ENCODE measurements at regions not wholly inside any gene's neighbourhood (a gene's known extent, or its start where the extent isn't known, plus 50 kb on each side); places are given as distances from the start of the nearest gene placed in this dataset.

GRCh38 chr13:109332506-109333499, 453.6 kb downstream of the IRS2 start:
- TF ChIP-seq CTCF (IDR thresholded peaks at IDR 0.05; ENCODE audit: borderline replicate concordance, extremely low read depth, low read length, poor library complexity, severe bottlenecking) (no peak), EZH2 (IDR thresholded peaks at IDR 0.05; ENCODE audit: borderline replicate concordance, low read depth, low read length, severe bottlenecking) (no peak)
- H3K36me3 ChIP-seq (ENCODE audit: insufficient read depth, low read length) = 0 out of 2 replicates have a peak, but pooled peaks cover 6% of the 10 kb centered on the region
- no peak overlapping the region for H2AFZ ChIP-seq (ENCODE audit: low read depth, low read length)
- H3K4me3 ChIP-seq (ENCODE audit: low read depth in 1 of 2, low read length in 2 of 2) = no peak overlapping the region
- H3K79me2 ChIP-seq (ENCODE audit: insufficient read depth, low read length) = no peaks in the 10 kb centered on the region
- ATAC-seq (ENCODE audit: insufficient read depth, low read depth) (no peak), DNase-seq (no peak)
- no peak overlapping the region for H3K27ac ChIP-seq (ENCODE audit: low read length)
- H3K9ac ChIP-seq (ENCODE audit: low read depth, low read length) = no peak overlapping the region
- H3K9me3 ChIP-seq (ENCODE audit: insufficient read depth, low read length, severe bottlenecking) = no peaks in the 10 kb centered on the region
- H4K20me1 ChIP-seq (ENCODE audit: insufficient read depth, low read length) = no peaks in the 10 kb centered on the region
- no peak overlapping the region for H3K4me2 ChIP-seq (ENCODE audit: insufficient read depth, low read length)
- no peaks in the 10 kb centered on the region for H3K4me1 ChIP-seq (ENCODE audit: insufficient read depth, low read length)
- no peaks in the 10 kb centered on the region for H3K27me3 ChIP-seq (ENCODE audit: insufficient read depth, low read length, poor library complexity)

DNA sequence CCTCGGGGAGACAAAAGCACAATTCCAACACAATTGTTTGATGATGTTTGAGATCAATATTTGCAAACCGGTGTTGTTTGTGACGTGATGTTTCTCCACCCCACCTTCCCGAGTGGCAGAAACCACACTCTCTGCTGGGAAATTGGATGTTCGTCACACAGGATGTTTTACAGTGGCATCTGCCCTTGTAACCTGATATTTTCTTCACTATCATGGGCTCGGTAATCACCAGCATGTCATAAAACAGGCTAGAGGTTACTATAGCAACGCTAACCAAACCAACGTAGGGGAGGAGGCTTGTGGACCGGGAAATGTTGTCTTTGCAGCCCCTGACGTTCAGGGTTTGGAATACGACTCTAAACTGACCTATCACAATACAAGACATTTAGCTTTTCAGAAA, 454.5 kb downstream of the IRS2 start:
- Histone ChIP-seq H3K79me2 (ENCODE audit: insufficient read depth, low read length) (no peaks in the 10 kb centered on the region), H3K4me2 (ENCODE audit: insufficient read depth, low read length) (no peak overlapping the region), H3K36me3 (ENCODE audit: insufficient read depth, low read length) (0 out of 2 replicates have a peak, but pooled peaks cover 6% of the 10 kb centered on the region), H3K9ac (ENCODE audit: low read depth, low read length) (no peak overlapping the region), H3K4me3 (ENCODE audit: low read depth in 1 of 2, low read length in 2 of 2) (no peak overlapping the region), H3K27me3 (ENCODE audit: insufficient read depth, low read length, poor library complexity) (no peaks in the 10 kb centered on the region), H3K4me1 (ENCODE audit: insufficient read depth, low read length) (no peaks in the 10 kb centered on the region), H4K20me1 (ENCODE audit: insufficient read depth, low read length) (no peaks in the 10 kb centered on the region), H2AFZ (ENCODE audit: low read depth, low read length) (no peak overlapping the region), H3K27ac (ENCODE audit: low read length) (no peak overlapping the region), H3K9me3 (ENCODE audit: insufficient read depth, low read length, severe bottlenecking) (no peaks in the 10 kb centered on the region)
- TF ChIP-seq CTCF (IDR thresholded peaks at IDR 0.05; ENCODE audit: borderline replicate concordance, extremely low read depth, low read length, poor library complexity, severe bottlenecking) = no peak
- no peak for TF ChIP-seq EZH2 (IDR thresholded peaks at IDR 0.05; ENCODE audit: borderline replicate concordance, low read depth, low read length, severe bottlenecking)
- no peak for DNase-seq
- ATAC-seq (ENCODE audit: insufficient read depth, low read depth) = no peak

DNA sequence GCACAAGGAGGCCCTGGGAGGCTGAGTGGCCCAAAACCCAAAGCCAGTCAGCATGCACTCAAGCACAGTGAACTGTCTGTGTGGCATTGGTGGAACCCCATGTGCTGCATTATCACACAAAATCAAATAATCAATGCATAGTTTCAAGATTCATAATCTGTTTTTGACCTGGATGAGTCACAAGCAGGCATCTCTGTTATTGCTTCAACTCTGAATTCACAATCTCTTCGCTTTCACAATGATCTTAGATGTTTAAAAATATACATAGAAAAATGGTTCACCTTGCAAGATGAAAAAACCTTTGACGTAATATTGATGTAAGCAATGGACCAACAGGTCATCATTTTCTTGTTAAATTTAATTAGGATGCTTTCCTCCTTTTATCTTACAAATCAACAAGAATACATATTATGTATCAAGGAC, 455.4 kb downstream of the IRS2 start:
- Histone ChIP-seq H3K79me2 (ENCODE audit: insufficient read depth, low read length) (no peaks in the 10 kb centered on the region), H3K4me1 (ENCODE audit: insufficient read depth, low read length) (no peaks in the 10 kb centered on the region), H4K20me1 (ENCODE audit: insufficient read depth, low read length) (no peaks in the 10 kb centered on the region), H3K4me2 (ENCODE audit: insufficient read depth, low read length) (no peak overlapping the region), H3K27ac (ENCODE audit: low read length) (no peak overlapping the region), H3K36me3 (ENCODE audit: insufficient read depth, low read length) (0 out of 2 replicates have a peak, but pooled peaks cover 6% of the 10 kb centered on the region), H2AFZ (ENCODE audit: low read depth, low read length) (no peak overlapping the region), H3K4me3 (ENCODE audit: low read depth in 1 of 2, low read length in 2 of 2) (no peak overlapping the region), H3K9ac (ENCODE audit: low read depth, low read length) (no peak overlapping the region), H3K9me3 (ENCODE audit: insufficient read depth, low read length, severe bottlenecking) (no peaks in the 10 kb centered on the region), H3K27me3 (ENCODE audit: insufficient read depth, low read length, poor library complexity) (no peaks in the 10 kb centered on the region)
- TF ChIP-seq EZH2 (IDR thresholded peaks at IDR 0.05; ENCODE audit: borderline replicate concordance, low read depth, low read length, severe bottlenecking) = no peak
- no peak for TF ChIP-seq CTCF (IDR thresholded peaks at IDR 0.05; ENCODE audit: borderline replicate concordance, extremely low read depth, low read length, poor library complexity, severe bottlenecking)
- no peak for ATAC-seq (ENCODE audit: insufficient read depth, low read depth)
- no peak for DNase-seq

Measured in DND-41 (cell line).